GM12878 (cell line): ENCODE measurements at regions not wholly inside any gene's neighbourhood (a gene's known extent, or its start where the extent isn't known, plus 50 kb on each side); places are given as distances from the start of the nearest gene placed in this dataset.

Experiments
- ATAC-seq: fragments of 200-7000 bp; cut with Tn5 transposase; 3 replicates; pipeline ENCODE4 v1.9.1; 2020; ENCODE audit warnings: mild to moderate bottlenecking, moderate library complexity
- BruUV-seq: library from RNA; stranded (reverse); fragments of 400-500 nt; replicated peaks from 2 replicates; lab custom pipeline; 2021; lab: Mats Ljungman, UMichigan
- CTCF ChIA-PET: fragments of 300-600 bp; sonication (Branson Sonifier 250); formaldehyde crosslinking; extraction: SDS; loops from one replicate; lab custom pipeline; 2021; ENCODE audit warnings: inconsistent platforms; lab: Yijun Ruan, JAX
- POLR2A ChIA-PET: fragments of 350-600 bp; formaldehyde crosslinking; extraction: SDS; loops from one replicate; lab custom pipeline; 2021; ENCODE audit warnings: inconsistent platforms; lab: Charles Lee
- RAD21 ChIA-PET: fragments of 300-600 bp; sonication (Branson Sonifier 250); formaldehyde crosslinking; loops from one replicate; lab custom pipeline; 2023; ENCODE audit warnings: antibody characterized with exemption; ENCODE audit not compliant: unreplicated experiment; lab: Charles Lee
- SMC1A ChIA-PET: fragments of 300-600 bp; sonication (Branson Sonifier 250); formaldehyde crosslinking; loops from one replicate; lab custom pipeline; 2023; ENCODE audit not compliant: unreplicated experiment, uncharacterized antibody; lab: Charles Lee
- DNase-seq: peaks from one replicate; pipeline ENCODE4 v3.0.0-alpha.2; 2011; ENCODE audit warnings: low read depth, low spot score
- FAIRE-seq: peaks from 3 replicates; lab custom pipeline; 2011; peaks lifted over from hg19 to GRCh38; lab: Jason Lieb, UNC
- H2AFZ ChIP-seq: 2 replicates; pipeline ENCODE4 v1.6.0; 2011; ENCODE audit warnings: low read depth, low read length, control low read depth; ENCODE audit not compliant: control insufficient read depth
- H3K27ac ChIP-seq: 2 replicates; pipeline ENCODE4 v1.5.1; 2011; ENCODE audit warnings: control low read depth; ENCODE audit not compliant: control insufficient read depth, insufficient read depth
- H3K27me3 ChIP-seq, 2 experiments: replicated peaks in 1 of 2; 2 replicates each; pipeline versions ENCODE4 v1.6.0 to v1.6.1; 2011; ENCODE audit warnings: low read length in 1 of 2; ENCODE audit not compliant: control insufficient read depth in 2 of 2, insufficient read depth in 2 of 2
- H3K36me3 ChIP-seq, 2 experiments: 2 replicates each; pipeline ENCODE4 v1.5.1; 2011; ENCODE audit warnings: low read length in 1 of 2; ENCODE audit not compliant: control insufficient read depth in 2 of 2, insufficient read depth in 2 of 2
- H3K4me1 ChIP-seq: 2 replicates; pipeline ENCODE4 v1.6.1; 2011; ENCODE audit warnings: mild to moderate bottlenecking, low read length, moderate library complexity, mixed read lengths; ENCODE audit not compliant: control insufficient read depth, insufficient read depth
- H3K4me2 ChIP-seq: 2 replicates; pipeline ENCODE4 v1.6.0; 2011; ENCODE audit warnings: control low read depth; ENCODE audit not compliant: control insufficient read depth, insufficient read depth
- H3K4me3 ChIP-seq: fragments of 200-600 bp; sonication (generic); 2 replicates; pipeline ENCODE4 v1.5.1; 2016
- H3K79me2 ChIP-seq: 2 replicates; pipeline ENCODE4 v1.6.0; 2011; ENCODE audit warnings: low read length; ENCODE audit not compliant: control insufficient read depth, insufficient read depth
- H3K9ac ChIP-seq: 2 replicates; pipeline ENCODE4 v1.8.0; 2011; ENCODE audit warnings: low read length, control low read depth, mixed read lengths; ENCODE audit not compliant: control insufficient read depth, insufficient read depth
- H3K9me3 ChIP-seq: replicated peaks from 3 replicates; pipeline ENCODE4 v1.5.1; 2011; ENCODE audit warnings: mild to moderate bottlenecking, low read length; ENCODE audit not compliant: control insufficient read depth, insufficient read depth
- H4K20me1 ChIP-seq: 2 replicates; pipeline ENCODE4 v1.6.0; 2011; ENCODE audit not compliant: control insufficient read depth, insufficient read depth
- BCL3 ChIP-seq: IDR thresholded peaks from 2 replicates; pipeline ENCODE4 v1.6.1; 2011; ENCODE audit warnings: borderline replicate concordance, low read depth, mild to moderate bottlenecking, moderate library complexity, low read length; ENCODE audit not compliant: insufficient read depth, poor library complexity, severe bottlenecking
- EGR1 ChIP-seq, 2 experiments: IDR thresholded peaks; 1 replicate in 1 of 2; 2 replicates in 1 of 2; pipeline ENCODE4 v1.6.1; 2011 to 2012; ENCODE audit warnings: low read depth in 2 of 2, low read length in 2 of 2, borderline replicate concordance in 1 of 2, mild to moderate bottlenecking in 1 of 2, moderate library complexity in 1 of 2
- FOS ChIP-seq: IDR thresholded peaks from 3 replicates; pipeline ENCODE4 v1.6.1; 2011; ENCODE audit warnings: borderline replicate concordance; ENCODE audit not compliant: insufficient read length; ENCODE audit errors: extremely low read depth
- IKZF1 ChIP-seq: fragments of 450-650 bp; conservative IDR thresholded peaks from 2 replicates; pipeline ENCODE4 v1.6.1; 2017; ENCODE audit warnings: antibody characterized with exemption, mild to moderate bottlenecking
- IRF5 ChIP-seq: fragments of 450-650 bp; IDR thresholded peaks from 2 replicates; pipeline ENCODE4 v1.6.1; 2017; ENCODE audit warnings: borderline replicate concordance
- KDM1A ChIP-seq: fragments of 200-600 bp; sonication (generic); IDR thresholded peaks from 2 replicates; pipeline ENCODE4 v1.6.1; 2016; ENCODE audit warnings: borderline replicate concordance
- MEF2B ChIP-seq: fragments of 450-650 bp; IDR thresholded peaks from 2 replicates; pipeline ENCODE4 v1.6.1; 2018; ENCODE audit warnings: mild to moderate bottlenecking, moderate library complexity; ENCODE audit not compliant: partially characterized antibody, poor library complexity, severe bottlenecking
- MLLT1 ChIP-seq: fragments of 450-650 bp; IDR thresholded peaks from 2 replicates; pipeline ENCODE4 v1.6.1; 2016; ENCODE audit warnings: mild to moderate bottlenecking
- NR2C1 ChIP-seq: fragments of 450-650 bp; IDR thresholded peaks from 2 replicates; pipeline ENCODE4 v1.6.1; 2017; ENCODE audit warnings: antibody characterized with exemption, mild to moderate bottlenecking, moderate library complexity
- PAX8 ChIP-seq: fragments of 450-650 bp; IDR thresholded peaks from 2 replicates; pipeline ENCODE4 v1.6.1; 2017; ENCODE audit warnings: mild to moderate bottlenecking, moderate library complexity
- RAD21 ChIP-seq: IDR thresholded peaks from 2 replicates; pipeline ENCODE4 v1.6.1; 2011; ENCODE audit warnings: mild to moderate bottlenecking, low read depth, low read length, moderate library complexity; ENCODE audit not compliant: insufficient read depth
- RAD51 ChIP-seq: fragments of 450-650 bp; IDR thresholded peaks from 2 replicates; pipeline ENCODE4 v1.6.1; 2016; ENCODE audit warnings: moderate library complexity, mild to moderate bottlenecking, inconsistent platforms
- STAT1 ChIP-seq: fragments of 450-650 bp; conservative IDR thresholded peaks from 2 replicates; pipeline ENCODE4 v1.6.1; 2014; ENCODE audit warnings: antibody characterized with exemption, mild to moderate bottlenecking
- TBL1XR1 ChIP-seq: IDR thresholded peaks from 2 replicates; pipeline ENCODE4 v1.6.1; 2012; ENCODE audit warnings: low read depth, low read length, improper control_type of control experiment
- WGBS: methylation state at CpG from one replicate; pipeline ENCODE4 v1.1.6; 2016; ENCODE audit warnings: low lambda C conversion rate; ENCODE audit not compliant: insufficient replicate concordance, insufficient coverage; ENCODE audit errors: missing lambda C conversion rate; 5-methylcytosine and 5-hydroxymethylcytosine counted together
- in situ Hi-C: fragments of 300-500 bp; cut with MboI; formaldehyde crosslinking; loops from 9 replicates; pipeline ENCODE4 v1.14.3; 2018; ENCODE audit warnings: mixed read lengths
- intact Hi-C: fragments of 100-400 bp; cut with micrococcal nuclease; formaldehyde crosslinking; loops from one replicate; pipeline ENCODE4 v1.14.2; 2022; ENCODE audit not compliant: unreplicated experiment

- in situ Hi-C loops (no loop called here), intact Hi-C loops (no loop called here)
- Histone ChIP-seq H3K9ac (no peak overlapping the region), H2AFZ (no peak overlapping the region), H4K20me1 (no peaks in the 10 kb centered on the region), H3K9me3 (no peaks in the 10 kb centered on the region), H3K4me3 (no peak overlapping the region), H3K79me2 (no peaks in the 10 kb centered on the region), H3K4me2 (no peak overlapping the region), H3K27ac (no peak overlapping the region), H3K27me3 (no peaks in the 10 kb centered on the region), H3K4me1 (no peaks in the 10 kb centered on the region), H3K36me3 (no peaks in the 10 kb centered on the region)
- ChIA-PET SMC1A (no interaction called here), POLR2A (no interaction called here), CTCF (no interaction called here), RAD21 (no interaction called here)
- TF ChIP-seq EGR1 (IDR thresholded peaks at IDR 0.05; ENCODE audit: borderline replicate concordance in 1 of 2, low read depth in 2 of 2, low read length in 2 of 2) (no peak), STAT1 (no peak), IRF5 (no peak), MEF2B (no peak), FOS (no peak), TBL1XR1 (no peak), RAD51 (no peak), RAD21 (no peak), PAX8 (no peak), BCL3 (no peak), IKZF1 (no peak), KDM1A (no peak), NR2C1 (no peak), MLLT1 (no peak)
- 29% methylated on average over 4 of the region's 4 CpGs for WGBS
- FAIRE-seq (no peak), ATAC-seq (no peak), DNase-seq (no peak)
- no TSS peak for BruUV-seq
These were observed 54.1 kb upstream of the WT1 start for GRCh38 chr11:32489464-32489863.
